HT-29 (cell line): ENCODE measurements at regions not wholly inside any gene's neighbourhood (a gene's known extent, or its start where the extent isn't known, plus 50 kb on each side); places are given as distances from the start of the nearest gene placed in this dataset.
"Not testable (repeated sequence)": the region's sequence is repeated elsewhere in the genome, so short reads cannot be mapped to it uniquely, and the experiment has no call there.

Experiments
- DNase-seq: peaks from one replicate; pipeline ENCODE4 v3.0.0-alpha.2; 2015; ENCODE audit warnings: low spot score

- DNase-seq = no peak
These were observed 50.2 kb upstream of the SNAPC3 start for GRCh38 chr9:15372455-15372854.

- no peak for DNase-seq
These were observed 51.2 kb upstream of the SNAPC3 start for GRCh38 chr9:15371448-15371845.

DNA sequence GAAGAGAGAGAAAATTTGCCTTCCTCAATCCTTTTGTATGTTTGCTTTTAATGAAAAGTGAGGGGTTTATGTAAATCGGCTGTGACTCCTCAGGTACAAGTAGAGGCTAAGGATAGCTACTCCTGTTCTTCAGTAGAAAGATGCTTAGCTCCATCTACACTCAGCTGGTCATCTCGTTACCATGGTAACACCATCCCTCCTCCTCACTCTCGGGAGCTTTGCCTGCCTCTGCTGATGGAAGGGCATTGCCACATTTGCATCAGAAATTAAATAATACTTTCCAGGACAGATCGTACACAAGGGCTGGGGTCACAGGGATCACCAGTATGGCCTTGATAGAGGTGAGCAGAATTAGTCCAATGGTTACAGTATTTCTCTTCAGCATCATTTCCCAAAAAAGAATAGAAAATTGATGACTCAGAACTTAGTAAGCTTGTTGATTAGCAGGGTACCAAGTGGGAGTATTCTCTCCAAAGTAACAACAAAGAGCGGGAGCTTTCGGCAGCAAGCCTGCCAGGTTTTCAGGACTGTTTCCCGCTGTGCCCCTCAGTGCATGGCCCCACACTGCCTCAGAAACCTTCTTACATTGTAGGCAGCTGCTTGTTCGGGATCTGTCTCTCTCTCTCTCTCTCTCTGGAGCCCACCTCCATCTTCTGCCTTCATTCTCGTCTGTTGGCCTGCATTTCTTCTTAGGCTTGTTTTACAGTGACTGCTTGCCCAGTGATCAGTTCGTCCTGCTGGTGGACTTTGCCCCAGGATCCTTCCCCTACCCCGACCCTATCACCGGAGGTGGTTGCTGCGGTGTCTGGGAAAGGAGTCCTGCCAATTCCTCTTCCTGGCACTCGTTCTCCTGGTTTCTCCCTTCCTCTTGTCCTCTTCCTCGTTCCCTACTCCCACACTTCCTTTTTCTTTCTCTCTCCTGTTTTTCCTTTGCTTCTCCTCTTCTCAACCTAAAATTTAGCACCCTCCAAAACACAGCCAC lies 51.9 kb upstream of the SNAPC3 start:
- DNase-seq = no peak

- no peak for DNase-seq
These were observed 52.8 kb upstream of the SNAPC3 start for GRCh38 chr9:15369871-15370270.

- no peak for DNase-seq
These were observed 53.4 kb upstream of the SNAPC3 start for GRCh38 chr9:15369238-15369637.

GRCh38 chr9:15364975-15365553 lies 57.6 kb upstream of the SNAPC3 start:
- not testable (repeated sequence) for DNase-seq

GRCh38 chr9:15361737-15362136 lies 54.7 kb upstream of the TTC39B start:
- DNase-seq = no peak

DNA sequence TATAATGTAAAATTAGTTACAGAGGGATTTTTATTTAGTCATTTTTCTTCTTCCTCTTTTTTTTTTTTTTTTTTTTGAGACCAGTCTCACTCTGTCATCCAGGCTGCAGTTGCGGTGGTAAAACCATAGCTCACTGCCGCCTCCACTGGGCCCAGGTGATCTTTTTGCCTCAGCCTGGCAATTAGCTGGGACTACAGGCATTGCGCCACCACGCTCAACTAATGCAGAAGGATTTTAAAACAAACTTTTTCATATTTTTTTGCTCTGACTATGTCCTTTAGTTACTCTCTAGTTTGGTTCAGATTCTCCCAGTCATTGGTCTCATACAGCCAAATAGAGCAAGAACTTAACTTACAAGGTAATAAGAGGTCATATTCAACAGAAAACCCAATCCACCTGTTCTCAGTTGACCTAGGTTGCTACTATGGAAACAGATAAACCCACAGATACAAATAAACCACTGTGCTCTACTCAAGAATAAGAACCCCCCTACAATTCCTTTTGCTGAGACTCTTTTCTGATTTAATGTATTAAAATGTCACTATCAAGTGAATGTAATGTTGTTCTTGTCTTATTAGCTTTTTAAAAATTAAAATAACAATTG lies 50.1 kb upstream of the TTC39B start:
- DNase-seq = peak; percentile 48
